ENCODE measurements at regions not wholly inside any gene's neighbourhood (a gene's known extent, or its start where the extent isn't known, plus 50 kb on each side); places are given as distances from the start of the nearest gene placed in this dataset.

GRCh38 chr15:35596285-35596684, 50.3 kb upstream of the DPH6 start:
- no peak overlapping the region for H3K4me3 ChIP-seq (ENCODE audit: low read length)
- no peak for TF ChIP-seq CTCF (conservative IDR thresholded peaks at IDR 0.05; ENCODE audit: low read depth, low read length)
- DNase-seq (ENCODE audit: low read depth): no peak

- no peak for TF ChIP-seq CTCF (conservative IDR thresholded peaks at IDR 0.05; ENCODE audit: low read depth, low read length)
- no peak for DNase-seq (ENCODE audit: low read depth)
- H3K4me3 ChIP-seq (ENCODE audit: low read length): no peak overlapping the region
Measured at GRCh38 chr15:35602836-35603235, 56.9 kb upstream of the DPH6 start.

- no peak for TF ChIP-seq CTCF (conservative IDR thresholded peaks at IDR 0.05; ENCODE audit: low read depth, low read length)
- no peak for DNase-seq (ENCODE audit: low read depth)
- H3K4me3 ChIP-seq (ENCODE audit: low read length): no peak overlapping the region
Measured at GRCh38 chr15:35603301-35603700, 57.3 kb upstream of the DPH6 start.

- no peak overlapping the region for H3K4me3 ChIP-seq (ENCODE audit: low read length)
- TF ChIP-seq CTCF (conservative IDR thresholded peaks at IDR 0.05; ENCODE audit: low read depth, low read length): no peak
- DNase-seq (ENCODE audit: low read depth): no peak
Measured at GRCh38 chr15:35603856-35604255, 57.9 kb upstream of the DPH6 start.

- TF ChIP-seq CTCF (conservative IDR thresholded peaks at IDR 0.05; ENCODE audit: low read depth, low read length): no peak
- no peak overlapping the region for H3K4me3 ChIP-seq (ENCODE audit: low read length)
- DNase-seq (ENCODE audit: low read depth): no peak
Measured at GRCh38 chr15:35605764-35606449, 59.9 kb upstream of the DPH6 start.

- TF ChIP-seq CTCF (conservative IDR thresholded peaks at IDR 0.05; ENCODE audit: low read depth, low read length): no peak
Measured at GRCh38 chr15:35606450-35606779, 60.5 kb upstream of the DPH6 start.

GRCh38 chr15:35616498-35617271, 70.7 kb upstream of the DPH6 start:
- DNase-seq (ENCODE audit: low read depth): no peak
- no peak overlapping the region for H3K4me3 ChIP-seq (ENCODE audit: low read length)
- TF ChIP-seq CTCF (conservative IDR thresholded peaks at IDR 0.05; ENCODE audit: low read depth, low read length): no peak

More at GRCh38 chr15:35606450-35606779, 60.5 kb upstream of the DPH6 start:
- no peak overlapping the region for H3K4me3 ChIP-seq (ENCODE audit: low read length)
- DNase-seq (ENCODE audit: low read depth): no peak

Data from retinal pigment epithelial cell (primary cell).